Suprapubic skin (tissue), 4 donors: ENCODE measurements at regions not wholly inside any gene's neighbourhood (a gene's known extent, or its start where the extent isn't known, plus 50 kb on each side); places are given as distances from the start of the nearest gene placed in this dataset.
A peak's percentile ranks its signal among the peaks of the same experiment; 100 is the strongest.

Source experiments
- DNase-seq, 2 donors: peaks; one replicate each; pipeline ENCODE4 v3.0.0-alpha.2; 2019; ENCODE audit warnings: low spot score in 2 of 2
- H3K27ac ChIP-seq: fragments of 200-600 bp; sonication (generic); one replicate; pipeline ENCODE4 v1.5.1; 2019
- H3K27me3 ChIP-seq: fragments of 200-600 bp; sonication (generic); one replicate; pipeline ENCODE4 v1.5.1; 2019
- H3K36me3 ChIP-seq: fragments of 200-600 bp; sonication (generic); one replicate; pipeline ENCODE4 v1.5.1; 2019
- H3K4me1 ChIP-seq: fragments of 200-600 bp; sonication (generic); one replicate; pipeline ENCODE4 v1.5.1; 2019
- H3K4me3 ChIP-seq: fragments of 200-600 bp; sonication (generic); one replicate; pipeline ENCODE4 v1.5.1; 2019; ENCODE audit warnings: mild to moderate bottlenecking
- H3K9me3 ChIP-seq: fragments of 200-600 bp; sonication (generic); one replicate; pipeline ENCODE4 v1.5.1; 2019
- EP300 ChIP-seq: sonication (generic); formaldehyde crosslinking; IDR thresholded peaks from one replicate; pipeline ENCODE4 v1.6.1; 2017; ENCODE audit warnings: antibody characterized with exemption
- POLR2A ChIP-seq, 2 donors: fragments of 450-650 bp; IDR thresholded peaks; one replicate each; pipeline ENCODE4 v1.6.1; 2017; ENCODE audit warnings: antibody characterized with exemption in 2 of 2, mild to moderate bottlenecking in 2 of 2, moderate library complexity in 2 of 2
- POLR2AphosphoS5 ChIP-seq, 3 donors: sonication (generic); formaldehyde crosslinking; IDR thresholded peaks; one replicate each; pipeline ENCODE4 v1.6.1; 2017; ENCODE audit warnings: antibody characterized with exemption in 3 of 3
- WGBS: methylation state at CpG from one replicate; pipeline ENCODE4 v1.1.5; 2018; 5-methylcytosine and 5-hydroxymethylcytosine counted together
- TF ChIP-seq, protein P1 (sequence below), 2 donors: fragments of 200-600 bp in 1 of 2; fragments of 450-650 bp in 1 of 2; sonication (generic) in 1 of 2; IDR thresholded peaks; one replicate each; pipeline ENCODE4 v1.5.1; 2016 to 2019; ENCODE audit warnings: antibody characterized with exemption in 2 of 2, mild to moderate bottlenecking in 1 of 2, moderate library complexity in 1 of 2

DNA sequence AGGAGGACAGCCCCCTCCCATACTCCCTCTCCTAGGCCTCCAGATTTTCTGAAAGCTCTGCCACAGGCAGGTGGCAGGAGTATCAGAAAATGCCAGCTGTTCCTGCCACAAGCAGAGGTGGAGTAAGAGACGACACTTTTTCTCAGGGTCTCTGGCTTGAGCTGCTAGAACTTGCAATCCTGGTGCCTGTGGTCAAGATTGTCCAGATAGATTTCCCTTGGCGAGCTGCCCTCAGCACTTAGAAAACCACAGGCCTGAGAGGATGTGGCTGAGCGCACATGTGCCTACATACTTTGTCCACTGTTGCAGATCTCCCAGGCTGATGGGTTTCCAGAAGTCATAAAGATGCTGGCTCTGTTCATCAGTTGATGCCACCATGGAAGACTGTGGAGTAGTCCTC, 65.7 kb upstream of the NAV2 start:
- Histone ChIP-seq H3K4me3 (no peak overlapping the region), H3K27ac (no peak overlapping the region), H3K27me3 (no peaks in the 10 kb centered on the region), H3K9me3 (no peaks in the 10 kb centered on the region), H3K36me3 (no peaks in the 10 kb centered on the region), H3K4me1 (peaks cover 9% of the 10 kb centered on the region)
- TF ChIP-seq POLR2A (IDR thresholded peaks at IDR 0.05) (no peak), POLR2AphosphoS5 (IDR thresholded peaks at IDR 0.05) (no peak), EP300 (no peak)
- TF ChIP-seq, protein P1, sequence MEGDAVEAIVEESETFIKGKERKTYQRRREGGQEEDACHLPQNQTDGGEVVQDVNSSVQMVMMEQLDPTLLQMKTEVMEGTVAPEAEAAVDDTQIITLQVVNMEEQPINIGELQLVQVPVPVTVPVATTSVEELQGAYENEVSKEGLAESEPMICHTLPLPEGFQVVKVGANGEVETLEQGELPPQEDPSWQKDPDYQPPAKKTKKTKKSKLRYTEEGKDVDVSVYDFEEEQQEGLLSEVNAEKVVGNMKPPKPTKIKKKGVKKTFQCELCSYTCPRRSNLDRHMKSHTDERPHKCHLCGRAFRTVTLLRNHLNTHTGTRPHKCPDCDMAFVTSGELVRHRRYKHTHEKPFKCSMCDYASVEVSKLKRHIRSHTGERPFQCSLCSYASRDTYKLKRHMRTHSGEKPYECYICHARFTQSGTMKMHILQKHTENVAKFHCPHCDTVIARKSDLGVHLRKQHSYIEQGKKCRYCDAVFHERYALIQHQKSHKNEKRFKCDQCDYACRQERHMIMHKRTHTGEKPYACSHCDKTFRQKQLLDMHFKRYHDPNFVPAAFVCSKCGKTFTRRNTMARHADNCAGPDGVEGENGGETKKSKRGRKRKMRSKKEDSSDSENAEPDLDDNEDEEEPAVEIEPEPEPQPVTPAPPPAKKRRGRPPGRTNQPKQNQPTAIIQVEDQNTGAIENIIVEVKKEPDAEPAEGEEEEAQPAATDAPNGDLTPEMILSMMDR (IDR thresholded peaks at IDR 0.05): no peak
- no peak for DNase-seq
- WGBS: 51% methylated on average over 3 of the region's 3 CpGs

DNA sequence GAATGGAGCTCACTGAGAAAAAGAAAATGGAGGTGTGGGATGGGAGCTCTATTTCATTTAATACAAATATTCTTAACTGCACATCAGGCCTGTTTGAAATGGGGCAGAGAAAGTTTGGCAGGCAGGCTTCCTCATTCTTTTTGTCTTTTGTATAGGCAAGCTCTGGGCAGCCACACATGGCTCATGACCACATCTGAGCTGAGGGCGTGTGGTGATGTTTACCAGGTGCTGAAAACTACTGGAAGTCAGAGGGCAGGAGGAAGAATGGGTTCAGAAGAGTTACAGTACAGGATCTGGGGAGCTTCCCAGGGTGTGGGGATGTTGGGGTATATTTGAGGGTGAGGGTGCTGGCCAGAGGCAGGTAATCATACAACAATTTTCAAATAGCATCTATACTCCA, 66.3 kb upstream of the NAV2 start:
- Histone ChIP-seq H3K4me3 (no peak overlapping the region), H3K4me1 (peaks cover 15% of the 10 kb centered on the region), H3K9me3 (no peaks in the 10 kb centered on the region), H3K27me3 (no peaks in the 10 kb centered on the region), H3K36me3 (no peaks in the 10 kb centered on the region), H3K27ac (no peak overlapping the region)
- TF ChIP-seq EP300 (no peak), POLR2A (IDR thresholded peaks at IDR 0.05) (no peak), POLR2AphosphoS5 (IDR thresholded peaks at IDR 0.05) (no peak)
- TF ChIP-seq, protein P1 (IDR thresholded peaks at IDR 0.05): no peak
- DNase-seq: no peak
- 57% methylated on average over 1 of the region's 1 CpG for WGBS

DNA sequence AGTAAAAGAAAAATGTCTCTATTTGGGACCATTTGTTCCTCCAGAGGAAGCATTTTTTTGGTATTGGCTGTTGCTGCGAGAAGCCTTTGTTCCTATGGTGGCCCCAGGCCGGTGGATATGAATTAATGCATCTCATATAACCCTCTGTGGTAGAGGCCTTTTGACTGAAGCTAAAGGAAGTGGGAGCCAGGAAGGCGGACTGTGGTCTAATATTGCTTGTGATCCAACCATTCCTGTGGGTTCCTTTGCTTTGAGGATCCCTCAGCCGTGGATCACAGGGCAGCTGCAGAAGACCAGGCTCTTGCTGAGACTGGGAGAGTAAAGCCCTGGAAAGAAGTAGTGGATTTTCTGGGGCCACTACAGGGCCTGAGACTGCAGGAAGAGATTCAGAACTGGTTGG, 68.3 kb upstream of the NAV2 start:
- Histone ChIP-seq H3K4me3 (no peak overlapping the region), H3K27me3 (peaks cover 3% of the 10 kb centered on the region), H3K9me3 (no peaks in the 10 kb centered on the region), H3K27ac (no peak overlapping the region), H3K4me1 (peaks cover 15% of the 10 kb centered on the region), H3K36me3 (no peaks in the 10 kb centered on the region)
- 88% methylated on average over 4 of the region's 4 CpGs for WGBS
- DNase-seq: no peak
- TF ChIP-seq POLR2AphosphoS5 (IDR thresholded peaks at IDR 0.05) (no peak), POLR2A (IDR thresholded peaks at IDR 0.05) (no peak), EP300 (no peak)
- TF ChIP-seq, protein P1 (IDR thresholded peaks at IDR 0.05): no peak

DNA sequence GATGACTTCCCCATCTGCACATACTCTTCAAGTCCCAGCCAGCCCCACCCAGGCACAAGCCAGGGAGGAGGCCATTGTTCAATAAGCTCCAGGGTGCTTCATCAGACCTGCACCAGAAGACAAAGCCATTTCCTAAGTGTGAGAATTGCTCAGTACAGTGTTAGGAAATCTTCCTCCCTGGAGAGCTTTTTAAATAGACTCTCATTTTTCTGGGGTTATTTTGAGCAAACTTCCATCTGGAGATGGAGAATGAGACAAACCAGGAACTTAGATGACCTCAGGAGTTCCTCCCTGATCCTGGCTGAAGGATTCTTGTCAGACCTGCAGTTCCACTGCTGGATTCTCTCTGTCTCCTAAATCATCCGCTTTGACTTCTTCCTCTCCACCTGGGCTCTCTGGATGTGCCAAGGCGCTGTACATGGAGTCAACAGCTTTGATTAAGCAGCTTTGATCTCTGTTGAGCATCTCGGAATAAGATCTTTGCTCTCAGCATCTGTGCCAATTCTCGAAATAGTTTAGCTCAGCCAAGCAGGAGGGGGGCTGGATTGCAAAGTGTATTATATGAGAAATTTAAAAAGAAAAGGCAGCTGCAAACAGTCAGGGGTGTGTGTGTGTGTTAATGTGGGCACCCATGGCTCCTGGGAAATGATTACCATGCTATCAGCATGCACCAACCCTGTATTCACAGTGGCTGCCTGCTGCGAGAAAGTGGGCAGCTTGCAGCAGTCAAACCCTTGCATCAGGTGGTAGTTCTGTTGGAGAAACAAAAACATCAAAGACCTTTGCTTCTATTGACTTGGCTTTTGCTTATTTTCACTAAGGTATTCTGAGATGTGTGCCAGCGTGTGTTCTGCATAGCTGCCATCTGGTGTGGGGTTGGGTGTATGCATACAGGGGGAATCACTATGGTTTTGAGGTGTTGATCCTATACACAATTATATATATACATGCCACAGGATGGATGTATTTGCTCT, 70.2 kb upstream of the NAV2 start:
- no peak for DNase-seq
- no peak overlapping the region for H3K4me3 ChIP-seq
- peaks cover 3% of the 10 kb centered on the region for H3K27me3 ChIP-seq
- TF ChIP-seq, protein P1 (IDR thresholded peaks at IDR 0.05): no peak
- peak in 1 of 3 donors; percentile 47 for TF ChIP-seq POLR2AphosphoS5 (IDR thresholded peaks at IDR 0.05)
- H3K9me3 ChIP-seq: no peaks in the 10 kb centered on the region
- H3K4me1 ChIP-seq: peaks cover 15% of the 10 kb centered on the region
- no peaks in the 10 kb centered on the region for H3K36me3 ChIP-seq
- H3K27ac ChIP-seq: no peak overlapping the region
- 37% methylated on average over 6 of the region's 6 CpGs for WGBS

DNA sequence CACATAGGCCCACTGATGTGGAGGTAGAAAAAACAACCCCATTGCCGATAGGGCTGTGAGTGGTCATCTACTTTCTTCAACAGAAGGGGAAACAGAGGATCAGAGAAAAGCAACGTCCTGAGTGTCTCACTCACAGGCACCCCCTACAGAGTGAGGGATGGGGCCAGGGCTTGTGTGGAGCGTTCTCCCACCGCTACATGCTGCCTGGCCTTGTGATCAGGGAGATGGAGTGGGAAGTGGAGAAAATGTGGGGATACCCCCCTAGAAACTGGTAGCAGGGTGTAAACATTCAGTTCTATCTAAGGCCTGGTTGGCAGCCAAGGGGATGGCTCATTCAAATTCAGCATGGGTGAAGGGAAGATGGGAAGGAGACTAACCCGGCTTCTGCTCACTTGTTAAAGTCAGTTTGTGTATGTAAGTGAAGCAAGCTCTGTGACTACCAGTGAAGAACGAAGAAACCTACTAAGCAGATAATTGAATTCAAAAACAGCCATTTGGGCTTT, 73.0 kb upstream of the NAV2 start:
- TF ChIP-seq POLR2AphosphoS5 (IDR thresholded peaks at IDR 0.05): no peak
- TF ChIP-seq EP300: no peak
- TF ChIP-seq POLR2A (IDR thresholded peaks at IDR 0.05): no peak
- TF ChIP-seq, protein P1 (IDR thresholded peaks at IDR 0.05): no peak
- 95% methylated on average over 6 of the region's 6 CpGs for WGBS
- Histone ChIP-seq H3K36me3 (no peaks in the 10 kb centered on the region), H3K4me1 (peaks cover 15% of the 10 kb centered on the region), H3K27me3 (peaks cover 3% of the 10 kb centered on the region), H3K4me3 (no peak overlapping the region), H3K9me3 (no peaks in the 10 kb centered on the region), H3K27ac (no peak overlapping the region)
- DNase-seq: no peak
